HG03025 (cell line): ENCODE measurements at regions not wholly inside any gene's neighbourhood (a gene's known extent, or its start where the extent isn't known, plus 50 kb on each side); places are given as distances from the start of the nearest gene placed in this dataset.

Experiments used
- ATAC-seq: cut with Tn5 transposase; IDR thresholded peaks from one replicate; pipeline ENCODE4 v1.9.1; 2021; ENCODE audit warnings: mild to moderate bottlenecking, moderate library complexity; ENCODE audit not compliant: unreplicated experiment, low FRiP score

DNA sequence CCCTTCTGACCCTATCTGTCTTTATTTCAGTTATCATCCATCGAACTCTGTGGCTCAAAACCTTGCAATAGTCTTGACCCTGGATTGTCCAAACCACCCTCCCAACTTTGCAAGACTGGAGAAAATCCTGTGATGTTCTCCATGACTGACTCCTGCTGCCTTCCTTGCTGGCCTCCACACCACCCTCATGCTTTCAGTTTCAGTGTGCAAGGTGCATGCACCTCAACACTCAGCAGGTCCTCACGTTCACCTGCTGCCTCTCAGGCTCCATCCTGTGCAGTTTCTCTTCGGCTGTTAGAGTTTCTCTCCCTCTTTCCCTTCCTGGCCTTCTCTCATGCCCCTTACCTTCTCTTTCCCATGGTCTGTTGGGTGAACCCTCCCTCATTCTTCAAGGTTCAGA lies 59.4 kb upstream of the ASIC2 start:
- no peak for ATAC-seq

DNA sequence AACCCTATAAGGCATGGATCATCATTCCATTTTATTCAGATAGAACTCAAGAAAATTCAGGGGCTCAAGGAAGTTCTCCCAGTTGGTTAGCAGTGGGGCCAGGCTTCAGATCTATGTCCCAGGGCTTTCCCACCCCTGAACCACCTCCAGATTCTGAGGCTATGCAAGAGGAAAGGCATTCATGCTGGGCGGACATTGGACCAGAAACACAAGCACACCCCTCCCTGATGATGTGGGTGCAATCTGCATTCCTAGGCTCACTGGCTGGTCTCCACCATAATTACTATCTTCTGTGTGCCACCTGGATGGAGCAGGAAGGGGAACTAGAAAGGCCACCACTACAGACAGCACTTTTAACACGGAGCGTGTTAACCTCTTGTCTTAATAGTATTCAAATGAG lies 63.2 kb upstream of the ASIC2 start:
- no peak for ATAC-seq

DNA sequence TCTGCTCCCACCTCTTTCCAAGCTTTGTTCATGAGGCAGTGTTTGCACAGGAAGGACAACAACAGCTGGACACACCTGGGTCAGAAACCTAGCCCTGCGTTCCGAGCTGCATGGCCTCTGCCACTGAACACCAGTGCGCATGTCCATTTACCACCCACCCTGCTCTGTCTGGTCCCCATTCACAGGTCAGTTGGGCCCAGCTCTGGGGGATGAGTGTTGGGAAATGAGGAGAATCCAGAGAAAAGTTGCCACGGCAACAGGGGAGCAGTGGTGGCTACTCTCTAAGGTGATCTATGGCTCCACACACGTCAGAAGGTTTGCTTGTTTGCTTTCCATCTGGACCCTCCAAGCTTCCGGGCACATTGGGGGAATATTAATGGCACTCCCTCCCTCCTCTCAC lies 70.4 kb upstream of the ASIC2 start:
- no peak for ATAC-seq

DNA sequence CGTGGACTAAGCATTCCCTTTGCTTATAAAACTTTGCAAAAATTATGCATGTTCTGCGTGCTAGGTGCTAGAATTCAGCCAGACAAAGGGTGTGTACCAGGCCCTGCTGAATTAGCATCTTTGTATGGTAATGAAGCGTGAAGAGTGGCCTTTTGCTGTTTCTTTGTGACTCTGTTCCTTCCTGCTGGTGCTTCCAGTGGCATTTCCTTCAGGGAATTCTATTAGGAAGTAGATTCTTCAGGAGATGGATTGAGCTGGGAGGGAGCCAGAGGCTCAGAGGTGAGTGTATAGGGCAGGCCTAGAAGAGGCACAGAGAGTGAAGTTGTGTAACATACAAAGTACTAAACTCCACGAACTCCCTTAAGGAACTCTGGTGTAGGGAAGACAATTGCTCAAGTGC lies 73.9 kb upstream of the ASIC2 start:
- no peak for ATAC-seq

DNA sequence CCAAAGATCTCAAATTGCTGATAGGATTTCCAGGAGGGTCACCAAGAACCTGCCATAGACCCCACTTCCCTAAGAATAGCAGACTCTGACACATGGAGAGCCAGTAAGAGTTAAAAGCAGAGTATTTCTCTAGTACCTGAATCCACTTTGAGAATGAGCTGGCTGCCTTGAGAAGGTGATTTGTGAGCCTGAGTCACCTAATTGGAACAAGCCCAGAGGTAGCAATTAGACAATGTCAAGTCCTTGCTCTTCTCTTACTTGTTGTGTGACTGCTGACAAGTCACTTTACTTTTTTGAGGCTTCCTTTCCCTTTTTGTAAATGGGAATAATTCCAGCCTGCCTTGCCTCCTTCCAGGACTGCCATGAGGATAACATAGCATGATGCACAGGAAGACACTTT lies 76.1 kb upstream of the ASIC2 start:
- no peak for ATAC-seq

DNA sequence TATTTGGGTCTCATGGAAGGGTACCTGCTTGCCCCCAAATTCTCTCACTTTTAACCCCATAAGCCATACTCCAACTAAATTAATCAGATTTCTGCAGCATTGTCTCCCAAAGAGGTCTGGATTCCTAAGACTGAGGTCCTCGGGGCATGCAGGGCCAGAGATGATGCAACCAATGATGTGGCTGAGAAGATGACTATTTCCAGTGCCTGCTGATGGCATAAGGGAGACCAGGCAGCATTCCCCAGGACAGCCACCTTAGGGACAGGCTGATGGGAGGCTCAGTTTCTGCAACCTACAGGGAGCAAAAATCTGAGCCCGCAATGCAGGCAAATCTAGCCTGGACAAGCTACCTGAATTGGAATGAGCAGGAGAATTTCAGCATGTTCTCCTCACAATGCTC lies 76.8 kb upstream of the ASIC2 start:
- ATAC-seq, result no peak

DNA sequence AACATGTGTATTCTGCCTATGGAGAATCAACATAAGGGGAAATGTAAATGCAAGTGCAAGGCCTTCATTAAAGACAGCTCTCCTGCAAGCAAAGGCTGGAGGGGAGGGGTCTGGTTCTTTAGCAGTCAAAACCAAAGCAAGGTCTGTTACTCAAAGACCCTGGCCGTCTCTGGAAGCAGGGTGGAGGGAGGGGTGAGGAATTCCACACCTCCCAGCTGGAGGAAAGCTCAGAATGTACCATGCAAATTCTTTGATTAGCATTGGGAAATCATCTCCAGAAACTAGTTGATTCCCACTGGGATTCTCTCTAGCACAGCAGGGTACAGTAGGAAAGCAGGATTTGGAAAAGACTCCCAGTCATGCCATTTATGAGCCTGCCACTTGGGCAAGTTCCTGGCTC lies 77.3 kb upstream of the ASIC2 start:
- ATAC-seq, result no peak

DNA sequence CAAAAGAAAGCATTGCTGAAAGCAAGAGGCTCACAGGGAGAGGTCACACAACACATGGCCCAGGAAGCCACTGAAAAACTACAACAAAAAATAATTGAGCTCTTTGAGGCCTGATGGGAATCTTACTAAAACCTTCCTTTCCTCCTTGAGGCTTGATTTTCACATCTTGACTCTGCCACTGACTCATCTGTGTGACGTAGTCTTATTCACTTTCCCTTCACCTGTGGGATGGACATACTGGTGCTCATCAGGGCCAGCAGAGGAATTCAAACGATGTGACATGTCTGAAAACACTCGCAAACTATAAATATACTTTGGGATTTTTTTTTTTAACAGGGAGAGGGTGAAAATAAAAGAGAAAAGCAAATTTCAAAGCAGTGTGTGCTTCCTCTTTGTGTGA lies 78.3 kb upstream of the ASIC2 start:
- ATAC-seq, result no peak

DNA sequence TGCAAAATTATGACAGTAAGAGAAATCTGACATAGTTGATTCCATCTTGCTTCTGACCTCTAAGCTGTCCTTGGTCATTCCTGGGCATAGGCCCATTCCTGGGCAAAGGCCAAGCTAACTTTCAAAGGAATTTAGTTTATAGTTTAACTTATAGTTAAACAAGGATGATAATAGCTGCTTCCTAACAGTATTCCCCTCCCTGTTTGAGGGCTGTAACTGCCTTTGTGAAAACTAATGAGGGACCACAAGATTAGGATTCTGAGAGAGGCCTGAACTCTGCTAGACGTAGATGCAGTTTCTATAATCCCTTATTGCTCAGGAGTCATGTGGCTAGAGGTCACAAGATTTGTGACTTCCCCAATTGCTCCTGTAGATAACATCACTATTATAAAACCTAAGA lies 80.2 kb upstream of the ASIC2 start:
- ATAC-seq, result no peak

DNA sequence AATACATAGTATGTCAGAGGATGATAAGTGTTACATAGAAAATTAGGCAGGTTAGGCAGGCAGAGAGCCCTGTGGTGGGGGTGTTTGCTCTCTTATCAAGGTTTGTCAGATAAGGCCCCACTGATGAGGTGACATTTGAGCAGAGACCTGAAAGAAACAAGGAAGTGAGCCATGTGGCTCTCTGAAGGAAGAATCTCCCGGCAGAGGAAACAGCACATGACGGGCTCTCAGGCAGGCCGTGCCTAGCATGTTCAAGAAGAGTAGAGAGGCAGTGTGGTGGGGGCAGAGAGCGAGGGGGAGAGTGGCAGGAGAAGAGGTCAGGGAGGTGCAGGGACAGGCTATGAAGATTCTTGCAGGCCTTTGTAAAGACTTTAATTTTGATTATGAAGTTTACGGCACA lies 82.0 kb upstream of the ASIC2 start:
- ATAC-seq, result no peak

DNA sequence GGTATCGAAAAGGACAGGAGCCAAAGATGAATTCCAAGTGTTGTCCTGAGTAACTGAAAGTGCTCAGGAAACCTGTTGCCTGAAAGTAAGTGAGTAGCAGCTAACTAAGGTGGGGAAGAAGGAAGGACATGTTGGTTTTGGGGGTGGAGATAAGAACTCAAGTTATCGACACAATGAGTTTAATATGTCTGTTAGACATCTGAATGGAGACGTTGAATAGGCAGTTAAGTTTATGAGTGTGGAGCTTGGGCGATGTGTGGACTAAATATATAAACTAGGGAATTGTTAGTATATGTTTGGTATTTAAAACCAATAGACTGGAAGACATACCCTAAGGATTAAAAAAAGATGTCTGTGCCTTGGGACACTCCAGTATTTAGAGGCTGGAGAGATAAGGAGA lies 82.7 kb upstream of the ASIC2 start:
- ATAC-seq, result no peak

DNA sequence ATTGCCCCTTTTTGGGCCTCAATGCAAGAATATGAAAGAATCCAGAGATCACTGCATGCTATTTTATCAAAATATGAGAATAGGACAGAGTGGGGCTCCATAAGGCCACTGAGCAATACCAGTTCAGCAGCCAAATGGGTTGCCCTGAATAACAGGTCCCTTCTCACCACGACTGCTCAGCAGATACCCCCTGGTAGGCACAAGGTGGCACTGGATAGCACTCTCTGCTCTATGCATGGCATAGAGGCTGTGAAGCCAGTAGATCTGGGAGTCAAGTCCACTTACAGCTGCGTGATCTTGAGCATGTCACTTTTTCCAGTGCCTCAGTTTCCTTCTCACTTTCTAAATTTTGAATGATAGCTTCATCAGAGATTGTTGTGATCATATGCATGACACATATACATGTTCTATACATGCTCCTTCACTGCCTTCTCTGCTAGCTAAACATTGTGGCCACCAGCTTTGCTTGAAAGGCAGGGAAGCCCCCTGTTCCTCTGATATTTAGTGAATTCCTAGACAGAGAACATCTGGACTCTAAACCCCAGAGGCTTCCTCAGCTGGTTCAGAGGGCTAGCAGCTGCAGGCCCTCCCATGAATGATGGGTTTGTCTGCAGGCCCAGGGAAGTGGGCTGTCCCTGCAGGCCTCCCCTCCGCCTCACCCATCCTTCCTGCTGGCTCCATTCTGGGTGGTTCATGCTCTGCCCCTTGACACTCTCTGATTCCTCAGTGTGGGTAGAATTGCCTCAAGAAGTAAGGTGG lies 84.9 kb upstream of the ASIC2 start:
- ATAC-seq, result no peak

DNA sequence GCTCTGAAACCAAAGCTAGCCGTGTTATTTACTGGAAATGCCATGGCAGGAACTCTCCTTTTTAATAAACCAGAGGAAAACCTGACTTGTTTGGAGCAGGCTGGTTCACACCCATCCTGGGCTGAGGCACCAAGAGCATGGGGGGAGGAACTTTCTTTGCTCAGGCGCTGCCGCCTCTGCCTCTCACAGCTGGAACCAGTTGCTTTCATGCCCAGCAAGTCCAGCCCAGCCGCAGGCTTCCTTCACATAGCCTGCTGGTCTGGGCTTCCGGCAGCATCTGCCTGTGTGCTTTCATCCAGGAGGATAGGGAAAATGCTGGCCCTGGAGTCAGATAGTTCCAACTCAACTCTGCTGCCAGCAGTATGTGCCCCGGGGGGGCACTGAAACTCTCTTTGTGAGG lies 88.1 kb upstream of the ASIC2 start:
- ATAC-seq, result no peak

DNA sequence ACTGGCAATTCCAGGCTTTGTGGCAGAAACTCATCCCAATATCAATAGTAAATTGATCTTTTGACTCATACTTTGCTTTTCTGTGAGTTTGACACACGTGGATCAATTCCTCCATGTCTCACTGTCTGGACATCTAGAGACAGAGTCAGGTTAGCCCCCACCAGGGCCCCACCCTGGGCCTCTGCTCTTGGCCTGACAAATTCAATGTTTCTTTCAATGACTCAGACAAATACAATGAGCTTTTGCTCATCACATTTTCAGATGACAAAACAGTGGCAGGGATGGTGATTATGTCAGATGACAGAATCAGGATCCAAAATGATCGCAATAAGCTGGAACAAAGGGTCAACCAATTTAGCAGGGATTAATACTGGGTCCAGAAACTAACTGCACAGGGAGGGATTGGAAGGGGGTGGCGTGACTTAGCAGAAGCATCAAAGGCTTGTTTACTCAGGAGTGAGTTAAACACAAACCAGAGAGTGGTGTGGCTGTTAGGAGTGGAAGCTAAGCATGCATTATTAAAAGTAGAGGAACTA lies 90.5 kb upstream of the ASIC2 start:
- no peak for ATAC-seq

DNA sequence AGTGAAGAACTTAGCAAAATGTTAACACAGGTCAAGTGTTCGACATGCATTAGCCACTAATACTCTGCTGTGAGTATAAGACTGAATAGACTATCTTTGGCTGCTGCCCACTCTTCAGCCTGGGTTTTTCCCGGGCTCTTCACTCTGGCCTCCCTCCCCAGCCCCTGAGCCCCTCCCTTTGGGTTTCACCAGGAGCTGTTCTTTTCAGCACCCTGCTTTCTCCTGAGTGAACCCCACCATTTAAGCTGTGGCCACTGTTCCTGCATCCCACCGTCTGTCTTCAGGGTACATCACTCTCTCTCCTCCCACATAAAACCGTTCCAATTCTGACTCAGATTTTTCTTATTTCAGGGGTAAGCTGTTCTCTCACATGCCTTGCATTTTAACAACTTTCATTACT lies 92.0 kb upstream of the ASIC2 start:
- no peak for ATAC-seq

DNA sequence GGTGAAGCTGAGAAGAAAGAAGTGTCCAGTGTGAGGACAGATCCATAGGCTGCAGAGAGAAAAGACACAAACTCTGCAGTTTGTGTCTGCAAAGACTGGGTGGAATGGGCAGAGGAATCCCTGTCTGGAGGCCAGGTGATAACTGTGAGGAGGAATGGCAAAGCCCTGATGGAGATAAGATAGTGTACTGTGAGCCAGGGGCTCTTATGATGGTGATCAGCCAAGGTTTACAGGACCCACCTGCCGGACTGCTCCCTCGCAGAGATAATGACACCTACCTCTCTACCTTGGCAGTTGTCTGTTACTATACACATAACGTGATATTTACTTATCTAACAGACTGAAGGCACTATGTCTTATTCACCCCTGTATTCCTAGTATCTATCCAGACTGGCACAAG lies 92.6 kb upstream of the ASIC2 start:
- ATAC-seq, result no peak

DNA sequence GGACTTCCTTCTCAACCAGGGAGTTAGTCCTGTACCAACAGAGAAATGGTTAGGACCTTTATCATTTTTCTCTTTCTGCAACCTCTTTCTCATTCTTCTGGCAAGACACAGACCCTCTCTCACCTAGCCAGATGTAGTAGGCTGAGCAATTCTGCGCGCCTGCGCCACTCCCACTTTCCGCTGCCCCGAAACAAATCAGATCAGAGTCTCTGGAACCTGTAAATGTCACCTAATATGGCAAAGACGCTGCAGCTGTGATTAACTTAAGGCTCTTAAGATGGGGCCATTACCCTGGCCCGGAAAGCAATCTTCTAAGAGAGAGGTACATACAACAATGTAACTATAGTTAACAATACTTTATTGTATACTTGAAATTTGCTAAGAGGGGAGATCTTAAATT lies 94.3 kb upstream of the ASIC2 start:
- ATAC-seq, result no peak

DNA sequence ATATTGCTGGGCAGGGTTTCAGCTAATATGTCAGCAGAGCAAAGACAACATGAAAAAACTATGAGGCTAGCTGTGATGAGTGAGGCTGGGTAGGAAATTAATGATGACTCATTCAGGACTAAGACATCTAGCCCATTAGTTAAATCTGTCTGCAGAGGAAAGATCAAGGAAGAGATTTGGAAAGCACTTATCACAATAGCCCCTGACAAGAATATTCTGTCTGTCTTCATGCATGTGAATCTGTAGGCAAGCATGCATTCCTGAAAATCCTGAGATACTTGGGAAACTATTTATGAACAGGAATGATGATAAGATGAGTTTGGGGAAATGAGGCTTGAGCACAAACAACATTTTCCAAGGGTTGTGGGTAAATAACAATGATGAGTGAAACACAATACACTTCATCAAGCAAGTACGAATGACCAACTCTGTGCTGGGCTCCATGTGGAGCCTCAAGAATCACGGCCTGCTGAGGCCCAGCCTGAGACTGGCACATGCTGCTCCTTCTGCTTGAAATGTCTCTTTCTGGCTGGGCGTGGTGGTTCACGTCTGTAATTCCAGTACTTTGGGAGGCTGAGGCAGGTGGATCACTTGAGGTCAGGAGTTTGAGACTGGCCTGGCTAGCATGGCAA lies 96.5 kb upstream of the ASIC2 start:
- ATAC-seq, result no peak

DNA sequence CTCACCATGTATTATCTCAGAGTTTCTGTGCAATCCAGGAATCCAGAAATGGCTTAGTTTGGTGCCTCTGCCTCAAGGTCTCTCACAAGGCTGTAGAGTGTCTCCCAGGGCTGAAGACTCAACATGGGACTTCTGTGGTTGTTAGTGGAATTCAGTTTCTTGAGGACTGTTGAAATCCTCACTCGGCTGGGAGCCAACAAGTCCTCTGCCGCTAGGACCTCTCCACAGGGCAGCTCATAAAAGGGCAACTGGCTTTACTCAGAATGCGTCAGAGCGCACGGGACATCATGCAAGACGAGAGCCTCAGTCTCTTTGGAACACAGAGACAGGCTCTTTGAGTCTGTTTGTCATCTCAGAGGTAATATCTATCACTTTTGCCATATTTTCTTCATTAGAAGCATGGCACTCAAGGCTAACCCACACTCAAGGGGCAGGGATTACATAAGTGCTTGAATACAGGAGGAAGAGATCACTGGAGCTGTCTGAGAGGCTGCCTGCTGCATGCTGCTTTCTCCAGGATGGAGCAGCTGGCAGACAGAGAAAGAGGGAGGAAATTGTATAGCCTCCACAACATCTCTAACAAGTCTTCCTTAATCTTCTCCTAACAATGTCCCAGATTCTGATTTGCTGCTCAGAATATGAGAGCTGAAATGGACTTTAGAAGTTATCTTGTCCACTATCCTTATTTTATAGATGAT lies 97.5 kb upstream of the ASIC2 start:
- ATAC-seq, result no peak

DNA sequence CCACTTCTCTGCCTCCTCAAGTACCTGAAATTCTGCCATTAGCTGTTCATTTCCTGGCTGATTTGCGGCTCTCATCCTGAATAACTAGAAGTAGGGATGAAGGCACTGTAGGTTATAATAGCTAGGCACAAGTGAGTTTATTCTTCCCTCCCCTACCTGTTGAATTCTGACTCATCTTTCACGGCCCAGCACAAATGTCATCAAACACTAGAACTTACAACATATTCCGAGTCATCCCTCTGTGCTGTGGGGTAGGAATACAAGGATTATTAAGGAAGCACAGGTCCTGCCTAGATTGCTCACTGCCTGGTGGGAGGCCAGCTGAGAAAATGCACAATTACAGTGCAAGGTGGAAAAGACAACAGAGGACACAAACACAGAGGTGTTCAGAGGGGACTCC lies 103.7 kb upstream of the ASIC2 start:
- ATAC-seq, result no peak

DNA sequence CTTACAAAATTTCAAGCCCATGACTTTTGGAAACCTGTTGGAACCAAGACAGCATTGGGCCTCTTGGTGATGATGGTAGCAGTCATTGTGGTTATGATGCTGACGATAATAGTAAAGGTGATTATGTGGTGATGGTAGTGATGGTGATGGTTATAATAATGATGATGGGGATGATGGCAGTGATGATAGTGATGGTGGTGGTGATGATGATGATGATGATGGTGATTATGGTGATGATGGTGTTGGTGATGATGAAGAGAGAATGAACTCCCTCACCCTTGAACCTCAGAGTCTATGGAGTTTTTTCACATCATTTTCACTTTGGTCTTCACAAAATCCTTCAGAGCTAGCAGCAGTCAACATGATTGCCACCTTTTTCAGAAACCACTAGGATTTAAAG lies 105.3 kb upstream of the ASIC2 start:
- ATAC-seq, result no peak

DNA sequence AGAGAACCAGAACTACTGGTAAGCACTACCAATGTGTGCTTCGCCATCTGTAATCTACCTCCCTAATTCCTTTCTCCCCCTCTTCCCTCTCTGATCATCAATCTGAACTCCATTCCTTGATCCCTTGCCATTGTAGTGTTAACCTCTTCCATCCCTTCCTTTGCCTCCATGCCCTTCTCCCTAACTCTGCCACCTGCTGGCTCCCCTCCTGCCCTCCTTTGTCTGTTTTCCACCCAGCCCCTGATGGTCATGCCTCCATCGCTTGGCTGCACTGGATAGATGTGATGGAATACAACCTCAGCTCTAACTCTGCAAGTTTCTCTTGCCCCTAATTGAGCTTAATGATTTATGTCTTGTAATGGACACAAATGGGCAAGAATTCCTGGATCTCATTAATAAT lies 108.2 kb upstream of the ASIC2 start:
- ATAC-seq, result no peak
